ENCODE measurements at regions not wholly inside any gene's neighbourhood (a gene's known extent, or its start where the extent isn't known, plus 50 kb on each side); places are given as distances from the start of the nearest gene placed in this dataset.

DNA sequence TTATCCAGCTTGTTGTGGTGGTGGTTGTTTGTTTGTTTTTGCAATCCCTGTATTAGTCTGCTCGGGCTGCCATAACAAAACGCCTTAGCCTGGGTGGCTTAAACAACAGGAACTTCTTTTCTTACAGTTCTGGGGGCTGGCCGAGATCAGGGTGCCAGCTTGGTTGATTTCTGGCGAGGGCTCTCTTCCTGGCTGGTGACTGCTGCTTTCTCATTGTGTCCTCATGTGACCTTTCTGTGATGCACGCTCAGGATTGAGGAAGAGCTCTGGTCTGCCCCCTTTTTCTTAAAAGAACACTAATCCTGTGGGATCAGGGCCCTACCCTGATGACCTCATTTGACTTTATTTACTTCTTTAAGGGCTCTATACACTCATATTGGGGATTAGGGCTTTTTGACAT lies 107.1 kb upstream of the NRP1 start:
- no peak for DNase-seq
- Histone ChIP-seq H3K4me1 (replicated peaks in 1 of 2) (no peaks in the 10 kb centered on the region), H3K36me3 (replicated peaks in 1 of 2) (no peaks in the 10 kb centered on the region), H3K27me3 (no peaks in the 10 kb centered on the region), H3K9me3 (replicated peaks in 1 of 3) (no peaks in the 10 kb centered on the region), H3K4me3 (no peak overlapping the region), H3K27ac (no peak overlapping the region)
- no peak for TF ChIP-seq POLR2A (IDR thresholded peaks at IDR 0.05)
- TF ChIP-seq, protein P1, sequence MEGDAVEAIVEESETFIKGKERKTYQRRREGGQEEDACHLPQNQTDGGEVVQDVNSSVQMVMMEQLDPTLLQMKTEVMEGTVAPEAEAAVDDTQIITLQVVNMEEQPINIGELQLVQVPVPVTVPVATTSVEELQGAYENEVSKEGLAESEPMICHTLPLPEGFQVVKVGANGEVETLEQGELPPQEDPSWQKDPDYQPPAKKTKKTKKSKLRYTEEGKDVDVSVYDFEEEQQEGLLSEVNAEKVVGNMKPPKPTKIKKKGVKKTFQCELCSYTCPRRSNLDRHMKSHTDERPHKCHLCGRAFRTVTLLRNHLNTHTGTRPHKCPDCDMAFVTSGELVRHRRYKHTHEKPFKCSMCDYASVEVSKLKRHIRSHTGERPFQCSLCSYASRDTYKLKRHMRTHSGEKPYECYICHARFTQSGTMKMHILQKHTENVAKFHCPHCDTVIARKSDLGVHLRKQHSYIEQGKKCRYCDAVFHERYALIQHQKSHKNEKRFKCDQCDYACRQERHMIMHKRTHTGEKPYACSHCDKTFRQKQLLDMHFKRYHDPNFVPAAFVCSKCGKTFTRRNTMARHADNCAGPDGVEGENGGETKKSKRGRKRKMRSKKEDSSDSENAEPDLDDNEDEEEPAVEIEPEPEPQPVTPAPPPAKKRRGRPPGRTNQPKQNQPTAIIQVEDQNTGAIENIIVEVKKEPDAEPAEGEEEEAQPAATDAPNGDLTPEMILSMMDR (IDR thresholded peaks at IDR 0.05), result no peak
- WGBS, 4 donors, result 64 to 77% (median 72%) methylated on average over 5 of the region's 5 CpGs
- intact Hi-C loops (cut with DNase I), result no loop called here

DNA sequence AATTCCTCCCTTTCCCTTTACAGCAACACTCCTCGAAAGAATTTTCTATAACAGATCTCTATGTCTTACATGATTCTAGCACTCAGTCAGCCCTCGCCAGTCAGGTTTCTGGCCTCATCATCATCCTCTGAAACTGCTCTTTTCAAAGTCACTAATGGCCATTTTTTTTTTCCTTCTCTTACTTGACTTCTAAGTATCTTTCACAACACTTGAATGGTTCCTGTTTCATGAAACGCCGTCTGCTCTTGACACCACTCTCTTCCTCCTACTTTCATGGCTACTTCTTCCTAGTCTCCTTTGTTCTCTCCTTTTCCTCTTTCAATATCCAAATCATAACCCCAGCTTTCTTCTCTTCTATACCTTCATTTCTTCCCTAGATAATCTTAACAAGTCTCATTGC lies 100.5 kb upstream of the NRP1 start:
- no peaks in the 10 kb centered on the region for H3K36me3 ChIP-seq (replicated peaks in 1 of 2)
- TF ChIP-seq, protein P1 (IDR thresholded peaks at IDR 0.05), result no peak
- no peak for TF ChIP-seq POLR2A (IDR thresholded peaks at IDR 0.05)
- intact Hi-C loops (cut with DNase I), result no loop called here
- no peak overlapping the region for H3K4me3 ChIP-seq
- no peak overlapping the region for H3K27ac ChIP-seq
- H3K4me1 ChIP-seq (replicated peaks in 1 of 2), result no peaks in the 10 kb centered on the region
- DNase-seq, result no peak
- WGBS, 4 donors, result 69 to 81% (median 76%) methylated on average over 4 of the region's 4 CpGs
- H3K9me3 ChIP-seq (replicated peaks in 1 of 3), result no peaks in the 10 kb centered on the region
- H3K27me3 ChIP-seq, result no peaks in the 10 kb centered on the region

DNA sequence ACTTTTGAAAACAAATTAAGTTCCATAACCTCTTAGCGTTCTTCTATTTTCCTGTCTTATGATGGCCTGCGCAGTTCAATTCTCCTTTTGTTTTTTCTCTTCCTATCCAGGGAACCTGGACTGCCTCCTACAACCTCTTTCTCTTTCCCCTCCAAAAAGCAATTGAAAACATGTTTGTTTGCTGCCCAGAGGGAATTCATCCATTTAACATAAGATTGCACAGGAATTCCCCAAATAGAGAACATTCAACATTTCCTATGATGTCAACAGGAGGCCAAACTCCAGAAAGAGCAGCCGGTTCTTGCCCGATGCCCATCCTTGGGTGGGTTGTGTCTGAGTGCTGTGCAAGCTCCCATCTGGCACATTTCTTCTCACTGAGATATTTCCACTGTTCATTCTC lies 94.2 kb upstream of the NRP1 start:
- H3K27ac ChIP-seq, result no peak overlapping the region
- H3K4me1 ChIP-seq (replicated peaks in 1 of 2), result no peaks in the 10 kb centered on the region
- no peak overlapping the region for H3K4me3 ChIP-seq
- H3K36me3 ChIP-seq (replicated peaks in 1 of 2), result no peaks in the 10 kb centered on the region
- no peak for DNase-seq
- no peaks in the 10 kb centered on the region for H3K9me3 ChIP-seq (replicated peaks in 1 of 3)
- no peak for TF ChIP-seq POLR2A (IDR thresholded peaks at IDR 0.05)
- TF ChIP-seq, protein P1 (IDR thresholded peaks at IDR 0.05), result no peak
- intact Hi-C loops (cut with DNase I), result no loop called here
- H3K27me3 ChIP-seq, result no peaks in the 10 kb centered on the region
- WGBS, 4 donors, result 79 to 98% (median 87%) methylated on average over 4 of the region's 4 CpGs

DNA sequence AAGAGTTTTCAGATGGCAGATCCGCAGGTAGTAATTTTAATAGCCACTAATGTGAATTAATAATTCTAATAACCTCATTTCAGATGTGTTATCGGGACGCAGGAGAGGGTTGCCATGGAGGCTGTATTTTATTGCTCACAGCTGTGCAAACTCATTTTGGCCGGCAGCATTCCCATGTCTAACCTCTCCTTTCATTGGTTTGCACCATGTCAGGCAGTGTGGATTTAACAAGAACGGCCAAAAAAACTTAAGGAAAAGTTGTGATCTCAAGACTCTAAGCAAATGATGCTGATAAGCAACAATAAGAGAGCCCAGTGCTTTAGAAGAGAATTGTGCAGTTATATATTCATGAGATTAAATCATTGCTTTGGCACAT lies 88.7 kb upstream of the NRP1 start:
- 75 to 76% (median 76%) methylated on average over 5 of the region's 5 CpGs for WGBS, 4 donors
- Histone ChIP-seq H3K4me3 (no peak overlapping the region), H3K4me1 (replicated peaks in 1 of 2) (peaks cover 0 to 7% of the 10 kb centered on the region in 2 donors), H3K36me3 (replicated peaks in 1 of 2) (no peaks in the 10 kb centered on the region), H3K9me3 (replicated peaks in 1 of 3) (no peaks in the 10 kb centered on the region), H3K27me3 (no peaks in the 10 kb centered on the region), H3K27ac (no peak overlapping the region)
- intact Hi-C loops (cut with DNase I), result no loop called here
- no peak for DNase-seq
- no peak for TF ChIP-seq POLR2A (IDR thresholded peaks at IDR 0.05)
- TF ChIP-seq, protein P1 (IDR thresholded peaks at IDR 0.05), result no peak

All from adrenal gland (tissue), 9 donors.